Panc1 (cell line): ENCODE measurements at regions not wholly inside any gene's neighbourhood (a gene's known extent, or its start where the extent isn't known, plus 50 kb on each side); places are given as distances from the start of the nearest gene placed in this dataset.

Source experiments
- CTCF ChIP-seq: fragments of 450-650 bp; IDR thresholded peaks from 2 replicates; pipeline ENCODE4 v1.5.1; 2017; ENCODE audit warnings: mild to moderate bottlenecking
- POLR2AphosphoS5 ChIP-seq: IDR thresholded peaks from 2 replicates; pipeline ENCODE4 v1.6.1; 2012; ENCODE audit warnings: mild to moderate bottlenecking, low read depth, low read length, moderate library complexity
- REST ChIP-seq, 2 experiments: IDR thresholded peaks; 2 replicates each; pipeline ENCODE4 v1.6.1; 2011 to 2012; ENCODE audit warnings: low read depth in 2 of 2, control low read depth in 1 of 2, low read length in 1 of 2, mild to moderate bottlenecking in 1 of 2, moderate library complexity in 1 of 2; ENCODE audit not compliant: insufficient read depth in 1 of 2
- SIN3A ChIP-seq: IDR thresholded peaks from 2 replicates; pipeline ENCODE4 v1.6.1; 2012; ENCODE audit warnings: low read depth, mild to moderate bottlenecking, low read length, moderate library complexity, borderline replicate concordance; ENCODE audit not compliant: insufficient read depth
- TCF7L2 ChIP-seq: IDR thresholded peaks from 2 replicates; pipeline ENCODE4 v1.6.1; 2011; ENCODE audit warnings: mild to moderate bottlenecking, low read depth, low read length, inconsistent platforms

GRCh38 chr2:219980638-219981037 lies 353.2 kb downstream of the SLC4A3 start:
- TF ChIP-seq CTCF: no peak
- TF ChIP-seq POLR2AphosphoS5: no peak
- no peak for TF ChIP-seq REST (IDR thresholded peaks at IDR 0.05; ENCODE audit: insufficient read depth in 1 of 2, low read depth in 2 of 2, low read length in 1 of 2)
- TF ChIP-seq SIN3A: no peak
- TF ChIP-seq TCF7L2: no peak
